T-helper 2 cell (primary cell): ENCODE measurements at regions not wholly inside any gene's neighbourhood (a gene's known extent, or its start where the extent isn't known, plus 50 kb on each side); places are given as distances from the start of the nearest gene placed in this dataset.
A peak's percentile ranks its signal among the peaks of the same experiment; 100 is the strongest.

ENCODE experiments used
- DNase-seq, 5 experiments: peaks; one replicate each; pipeline versions ENCODE4 v3.0.0 to v3.0.0-alpha.2; 2012 to 2022

DNA sequence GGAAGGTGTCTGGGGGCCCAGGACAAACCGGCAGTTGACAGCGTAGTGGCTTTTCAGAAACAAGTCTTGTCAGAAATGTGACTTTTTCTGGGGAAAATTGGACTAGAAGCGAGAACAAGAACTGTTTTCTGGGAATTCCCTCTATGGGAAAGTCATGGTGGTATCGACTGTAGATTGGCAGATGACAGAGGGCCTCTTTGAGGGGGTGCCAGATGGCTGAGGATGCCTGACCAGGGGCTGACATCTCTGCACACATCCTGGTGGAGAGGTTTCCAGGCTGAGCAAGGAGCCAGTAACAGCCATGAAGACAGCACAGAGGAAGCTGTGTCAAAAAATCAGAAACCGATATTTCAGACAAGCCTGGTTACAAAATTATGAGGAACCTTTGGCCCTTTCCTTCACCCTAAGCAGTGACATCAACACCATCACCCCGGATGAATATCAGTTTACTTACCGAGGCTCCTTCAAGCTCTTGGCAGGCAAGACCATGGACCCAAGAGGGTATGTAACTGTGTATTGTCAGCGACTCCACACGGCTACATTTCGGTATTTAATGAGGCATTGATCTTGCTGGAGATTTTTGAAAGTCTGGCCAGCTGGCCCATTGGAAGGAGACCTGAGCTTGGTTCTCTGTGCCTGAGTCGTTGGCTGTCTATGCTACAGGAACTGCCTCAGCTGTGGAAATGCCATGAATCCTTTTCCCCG lies 1525.3 kb upstream of the TMEM132C start:
- DNase-seq = no peak

DNA sequence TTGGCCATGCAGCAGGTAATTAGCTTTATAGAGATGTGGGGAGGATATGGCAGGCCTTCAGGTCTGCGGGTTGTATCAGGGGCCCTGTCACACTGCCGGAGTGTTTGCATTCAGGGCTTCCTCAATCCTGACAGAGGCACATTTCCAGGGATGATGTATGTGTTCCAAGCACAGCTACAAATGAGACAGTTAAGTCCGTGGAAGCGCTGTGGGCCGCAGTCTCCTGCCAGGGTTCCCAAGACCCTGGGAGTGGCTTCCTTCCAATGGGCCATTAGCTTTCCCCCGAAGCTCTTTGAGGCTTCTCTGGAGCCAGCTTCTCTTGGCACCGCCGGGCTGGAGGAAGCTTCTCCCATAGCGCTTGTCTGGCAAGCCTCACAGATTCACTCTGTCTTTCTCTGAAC lies 1524.7 kb upstream of the TMEM132C start:
- DNase-seq = no peak

DNA sequence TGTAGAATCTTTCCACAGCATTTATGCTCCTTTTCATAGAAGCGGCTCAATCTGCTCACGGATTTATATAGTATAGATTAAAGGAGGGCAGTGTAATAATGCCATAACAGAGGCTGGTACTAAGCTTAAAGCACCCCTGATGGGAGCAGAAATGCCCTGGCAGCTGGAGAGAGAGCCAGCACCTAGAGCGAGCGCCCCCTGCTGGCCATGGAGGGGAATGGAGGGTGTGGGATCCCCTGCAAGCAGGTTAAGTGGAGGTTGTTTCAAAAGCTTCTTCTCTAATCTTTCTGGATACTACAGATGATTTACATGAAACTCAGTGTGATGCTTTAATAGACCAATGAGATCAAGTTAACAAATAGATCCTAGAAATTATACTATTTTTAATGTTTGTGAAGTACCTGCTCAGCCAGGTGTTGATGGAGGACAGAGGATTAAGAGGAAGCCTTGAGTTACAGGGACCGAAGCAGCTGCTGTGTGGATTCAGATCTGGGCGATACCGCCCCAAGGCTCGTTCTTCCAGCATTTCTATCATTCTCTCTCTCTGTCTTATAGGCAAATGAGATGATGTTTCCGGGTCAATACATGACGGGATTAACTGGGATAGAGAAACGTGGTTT lies 1519.3 kb upstream of the TMEM132C start:
- peak in 4 of 5 experiments; percentile 21 to 60 (median 38) for DNase-seq

GRCh38 chr12:126752021-126752420 lies 1514.9 kb upstream of the TMEM132C start:
- DNase-seq = no peak

DNA sequence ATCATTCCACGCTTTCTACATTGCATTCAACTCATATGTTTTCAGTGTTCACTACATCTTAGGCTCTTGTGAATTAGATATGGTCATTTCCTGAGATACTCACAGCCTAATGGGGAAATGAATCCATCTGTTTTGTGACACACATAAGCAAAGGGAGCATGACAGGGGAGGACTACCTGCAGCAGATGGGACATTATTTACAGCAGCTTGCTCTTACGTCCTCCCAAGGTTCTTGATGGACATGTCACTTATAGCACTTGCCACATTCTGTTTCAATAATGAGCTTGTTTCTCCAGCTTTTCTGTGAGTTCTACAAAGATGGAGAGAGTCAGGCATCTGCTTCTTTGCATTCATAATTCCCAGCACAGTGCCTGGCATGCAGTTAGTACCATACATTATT lies 1509.6 kb upstream of the TMEM132C start:
- no peak for DNase-seq

GRCh38 chr12:126760092-126760491 lies 1506.9 kb upstream of the TMEM132C start:
- no peak for DNase-seq

DNA sequence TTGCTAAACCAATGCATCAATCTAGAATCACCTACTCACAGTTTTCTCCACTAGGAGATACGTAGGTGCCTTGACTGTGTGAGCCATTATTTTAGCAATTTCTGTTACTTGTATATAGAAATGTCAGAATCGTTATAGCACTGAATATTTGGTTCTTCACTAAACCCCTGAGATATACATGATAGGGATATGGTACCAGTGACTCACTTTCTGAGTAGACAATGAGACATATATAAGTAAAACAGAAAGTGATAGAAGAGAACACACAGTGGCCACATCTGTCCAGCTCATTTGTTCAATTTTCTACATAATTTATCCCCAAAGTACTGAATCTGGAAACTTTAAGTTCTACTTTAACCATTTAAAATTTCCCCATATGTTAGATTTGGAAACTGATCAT lies 1505.5 kb upstream of the TMEM132C start:
- peak in 1 of 5 experiments; percentile 34 for DNase-seq

GRCh38 chr12:126762150-126762549 lies 1504.8 kb upstream of the TMEM132C start:
- DNase-seq = no peak

GRCh38 chr12:126763359-126763758 lies 1503.6 kb upstream of the TMEM132C start:
- DNase-seq = peak in 1 of 5 experiments; percentile 19

DNA sequence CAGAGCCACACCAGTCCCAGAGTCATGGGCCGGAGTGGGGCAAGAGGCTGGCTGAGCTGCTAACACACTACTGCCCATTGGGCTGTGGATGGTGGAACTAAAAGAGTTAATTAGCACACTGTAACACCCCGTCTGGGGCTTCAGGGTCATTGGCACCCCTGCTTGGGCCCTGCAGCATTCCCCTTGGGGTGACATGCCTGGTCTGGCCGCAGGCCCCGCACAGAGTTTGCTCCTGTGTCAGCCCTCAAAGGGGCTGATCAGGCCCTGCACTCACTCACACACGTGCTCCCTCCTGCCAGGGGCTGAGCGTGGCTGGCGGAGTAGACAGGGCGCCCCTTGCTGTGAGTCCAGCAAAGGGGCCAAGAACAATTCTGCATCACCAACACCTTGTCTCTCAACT lies 1499.6 kb upstream of the TMEM132C start:
- DNase-seq = no peak

DNA sequence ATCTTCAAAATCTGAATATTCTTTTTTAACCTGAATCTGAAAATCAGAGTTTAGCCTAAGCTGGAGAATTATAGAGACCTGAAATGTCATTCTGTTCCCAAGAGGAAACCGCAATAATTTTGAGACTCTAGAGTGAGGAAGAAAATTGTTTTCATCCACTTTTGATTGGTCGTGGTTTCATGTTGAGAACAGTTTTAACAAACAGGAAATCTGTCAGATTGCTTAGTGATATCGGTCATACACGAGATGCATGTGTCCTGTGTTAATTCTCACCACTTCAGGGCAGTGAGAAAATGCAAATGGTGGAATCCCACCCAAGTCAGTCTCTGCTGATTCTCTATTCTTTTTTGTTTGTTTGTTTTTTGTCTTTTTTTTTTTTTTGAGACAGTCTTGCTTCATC lies 1498.5 kb upstream of the TMEM132C start:
- DNase-seq = peak in 2 of 5 experiments; percentile 23 to 89

GRCh38 chr12:126770188-126770587 lies 1496.8 kb upstream of the TMEM132C start:
- DNase-seq = no peak

GRCh38 chr12:126772171-126772864 lies 1494.7 kb upstream of the TMEM132C start:
- peak in 4 of 5 experiments; percentile 2 to 93 (median 38) for DNase-seq

- DNase-seq = no peak
These were observed 1494.0 kb upstream of the TMEM132C start for GRCh38 chr12:126773012-126773411.

DNA sequence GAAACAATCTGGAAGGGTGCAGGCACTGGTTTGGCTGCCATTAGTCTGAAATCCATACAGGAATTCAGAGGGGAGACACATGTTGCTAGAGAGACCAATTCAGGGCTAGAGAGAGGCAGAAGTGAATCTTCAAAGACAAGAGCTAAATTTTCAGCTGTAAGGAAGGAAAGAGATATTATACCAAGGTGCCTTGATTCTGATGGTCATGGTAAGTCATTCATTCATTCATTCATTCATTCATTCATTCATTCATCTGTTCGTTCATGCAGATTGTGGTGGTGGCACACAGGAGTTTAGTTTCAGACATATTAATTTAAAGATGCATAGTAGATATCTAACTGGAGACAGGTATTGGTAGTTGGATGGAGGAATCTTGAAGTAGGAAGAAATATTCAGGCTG lies 1493.5 kb upstream of the TMEM132C start:
- DNase-seq = no peak

- no peak for DNase-seq
These were observed 1490.8 kb upstream of the TMEM132C start for GRCh38 chr12:126776026-126776655.

- no peak for DNase-seq
These were observed 1486.6 kb upstream of the TMEM132C start for GRCh38 chr12:126780343-126780742.

DNA sequence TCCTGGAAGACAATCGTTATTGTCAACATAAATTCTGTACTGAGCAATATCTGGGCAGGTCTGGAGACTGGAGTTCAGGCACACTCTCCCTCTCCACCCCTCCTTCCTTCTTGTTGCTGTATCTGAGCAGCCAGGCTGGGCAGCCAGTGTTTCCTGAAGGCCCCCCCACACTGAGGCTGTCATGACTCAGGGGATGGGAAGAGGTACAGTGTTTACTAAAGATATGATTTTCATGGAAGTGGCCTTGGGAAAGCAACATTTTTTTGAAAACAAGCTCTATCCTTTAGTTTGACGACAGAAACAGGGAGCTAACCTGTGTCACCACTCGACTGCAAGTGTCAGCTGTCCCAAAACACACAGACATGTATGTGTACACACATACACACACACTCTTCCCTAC lies 1485.4 kb upstream of the TMEM132C start:
- DNase-seq = no peak

DNA sequence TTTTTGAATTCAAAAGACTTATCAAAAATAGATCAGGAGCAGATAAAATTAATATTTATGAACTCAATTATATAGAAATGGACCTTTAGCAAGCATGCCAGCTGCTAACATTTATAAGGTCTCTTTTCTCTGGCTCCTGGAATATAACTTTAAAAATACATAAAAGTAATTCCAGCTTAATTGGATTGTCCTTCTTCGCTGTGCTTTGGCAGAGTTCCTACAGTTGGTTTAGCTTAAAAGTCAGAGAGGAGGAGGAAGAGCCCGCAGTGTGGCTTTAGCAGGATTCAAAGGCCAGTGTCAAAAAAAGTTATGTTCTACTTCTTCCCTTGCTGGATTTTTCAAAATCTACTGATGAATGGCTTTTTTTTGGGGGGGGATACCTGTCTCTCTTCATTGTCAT lies 1484.9 kb upstream of the TMEM132C start:
- no peak for DNase-seq

DNA sequence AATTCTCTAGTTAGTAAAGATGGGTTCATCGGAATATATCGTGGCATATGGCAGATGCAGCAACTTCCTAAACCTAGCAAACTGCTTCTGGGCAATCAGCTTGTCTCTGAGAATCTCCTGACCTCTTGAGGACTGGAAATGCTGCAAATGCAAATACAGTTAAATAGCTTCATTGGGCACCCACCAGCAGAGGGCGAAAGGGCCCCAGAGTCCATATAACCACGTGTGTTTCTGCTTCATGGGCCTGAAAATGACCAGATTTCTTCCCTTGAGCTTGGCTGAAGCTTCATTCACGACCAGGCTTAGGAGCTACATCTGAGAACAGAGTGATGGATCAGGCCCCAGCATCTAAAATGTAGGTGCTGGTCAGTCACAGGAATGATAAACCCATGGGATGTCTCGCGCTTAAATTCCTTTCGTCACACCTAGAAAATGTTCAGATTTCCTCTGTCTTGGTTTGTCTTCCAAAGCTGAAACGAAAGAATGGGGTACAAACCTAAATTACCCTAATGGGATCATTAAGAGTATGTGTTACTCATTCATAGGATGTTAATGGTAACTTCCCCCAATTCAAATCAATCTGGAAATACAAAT lies 1482.5 kb upstream of the TMEM132C start:
- peak in 2 of 5 experiments; percentile 8 to 29 for DNase-seq

GRCh38 chr12:126789963-126790362 lies 1477.0 kb upstream of the TMEM132C start:
- no peak for DNase-seq

DNA sequence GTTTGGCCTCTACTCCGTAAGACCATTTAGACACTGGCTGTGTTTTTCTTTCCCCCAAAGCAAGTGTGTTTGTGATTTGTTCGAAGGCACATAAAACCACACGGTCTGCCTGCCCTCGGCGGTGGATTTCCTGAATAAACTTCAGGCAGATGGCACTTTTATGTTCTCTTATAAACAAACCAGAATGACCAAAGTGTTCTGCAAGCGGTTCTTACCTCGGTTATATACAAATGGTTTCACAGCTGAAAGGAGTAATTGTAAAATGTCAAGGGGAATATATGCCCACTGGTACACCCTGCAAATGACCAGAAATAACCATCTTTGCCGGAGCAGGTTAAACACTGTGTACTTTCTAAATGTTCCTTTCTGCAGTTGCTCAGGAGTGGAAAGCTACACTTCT lies 1475.8 kb upstream of the TMEM132C start:
- no peak for DNase-seq

GRCh38 chr12:126792411-126792810 lies 1474.6 kb upstream of the TMEM132C start:
- DNase-seq = no peak
